ENCODE measurements at regions not wholly inside any gene's neighbourhood (a gene's known extent, or its start where the extent isn't known, plus 50 kb on each side); places are given as distances from the start of the nearest gene placed in this dataset.
"Not testable (repeated sequence)": the region's sequence is repeated elsewhere in the genome, so short reads cannot be mapped to it uniquely, and the experiment has no call there.

DNA sequence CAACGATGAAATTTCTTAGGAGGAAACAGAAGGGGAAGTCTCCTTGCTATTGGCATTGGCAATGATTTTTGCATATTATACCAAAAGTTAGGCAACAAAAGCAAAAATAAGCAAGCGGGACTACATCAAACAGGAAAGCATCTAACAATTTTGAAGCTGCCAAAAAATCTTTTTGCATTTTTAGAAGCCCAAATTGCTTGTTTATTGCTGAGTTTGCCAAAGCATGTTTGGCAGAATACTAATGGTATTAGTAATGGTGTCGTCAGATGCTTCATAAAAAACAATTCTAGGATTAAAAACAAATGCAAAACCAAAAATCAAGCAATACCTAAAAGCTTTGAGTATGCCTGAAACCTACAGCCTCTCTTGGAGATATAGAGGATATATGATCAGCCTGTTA is 80.0 kb downstream of the GALR1 start:
- no peak for DNase-seq

DNA sequence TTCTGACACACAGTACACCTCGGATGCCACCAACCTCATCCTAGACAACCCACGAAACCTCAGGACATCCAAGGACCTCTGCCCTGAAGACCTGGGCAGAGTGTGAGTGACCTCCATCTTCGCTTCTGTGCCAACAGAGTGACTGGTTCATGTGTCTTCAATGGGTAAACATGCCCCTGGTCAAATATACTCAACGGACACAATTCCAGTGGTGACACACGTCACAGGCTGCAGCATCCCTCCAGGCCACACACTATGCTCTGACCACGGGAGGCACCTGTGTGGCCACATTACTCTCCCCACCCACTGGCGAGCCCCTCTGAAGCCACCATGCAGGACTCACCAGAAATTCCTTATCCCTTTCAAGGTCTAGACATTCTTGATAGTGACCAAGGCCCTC is 85.2 kb downstream of the GALR1 start:
- DNase-seq = no peak

DNA sequence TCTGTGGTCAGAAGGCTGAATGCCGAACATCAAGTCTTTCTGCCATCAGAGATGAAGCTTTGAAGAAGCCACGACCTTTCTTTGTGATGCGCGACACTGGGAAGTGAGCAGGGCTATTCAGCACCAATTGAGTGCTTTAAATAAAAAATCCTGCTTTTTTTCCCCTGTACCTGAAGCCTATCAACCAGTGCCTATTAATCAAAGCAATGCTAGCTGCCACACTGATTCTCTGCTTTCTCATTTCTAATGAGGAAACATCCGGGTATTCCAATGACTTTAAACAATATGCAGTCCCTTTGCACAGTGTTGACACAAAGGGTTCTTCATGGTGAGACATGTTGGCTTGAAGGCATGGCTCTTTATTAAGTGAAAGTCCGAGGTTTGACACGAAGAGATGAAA is 88.0 kb downstream of the GALR1 start:
- no peak for DNase-seq

DNA sequence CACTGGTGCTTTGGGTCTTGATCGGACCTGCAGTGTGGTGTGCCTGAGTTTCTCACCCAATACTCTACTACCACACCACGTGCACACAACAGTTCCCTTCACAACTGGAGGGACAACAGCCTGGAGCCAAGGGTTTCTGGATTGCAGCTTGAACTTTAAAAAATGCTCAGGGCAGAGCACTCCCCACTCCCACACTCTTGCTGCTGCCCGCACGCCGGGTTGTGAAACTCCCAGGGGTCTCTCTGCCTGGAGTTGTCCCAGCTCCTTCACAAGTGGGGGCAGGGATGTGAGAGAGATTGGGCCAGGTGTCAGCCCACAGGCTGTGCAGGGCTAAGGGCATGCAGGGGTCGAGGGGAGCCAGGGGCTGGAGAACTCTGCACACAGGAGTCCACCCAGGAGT is 89.4 kb downstream of the GALR1 start:
- no peak for DNase-seq

DNA sequence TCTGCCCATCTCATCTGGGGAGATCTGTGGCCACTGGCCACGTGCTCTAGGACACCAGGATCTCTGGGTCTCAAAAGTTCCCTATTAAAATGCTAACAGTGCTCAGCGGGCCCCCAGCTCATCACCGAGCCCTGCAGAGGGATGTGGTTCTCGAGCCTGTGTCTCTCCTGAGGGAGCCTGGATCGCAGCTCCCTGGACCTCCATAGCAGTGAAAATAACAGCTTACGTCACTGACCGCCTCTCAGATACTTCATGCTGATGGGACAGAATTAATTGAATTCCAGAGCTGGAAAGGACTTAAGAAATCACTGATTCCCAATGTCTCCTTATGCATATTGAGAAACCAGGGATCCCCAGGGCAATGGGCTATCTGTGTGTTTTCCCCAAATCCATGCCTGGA is 90.0 kb downstream of the GALR1 start:
- no peak for DNase-seq

DNA sequence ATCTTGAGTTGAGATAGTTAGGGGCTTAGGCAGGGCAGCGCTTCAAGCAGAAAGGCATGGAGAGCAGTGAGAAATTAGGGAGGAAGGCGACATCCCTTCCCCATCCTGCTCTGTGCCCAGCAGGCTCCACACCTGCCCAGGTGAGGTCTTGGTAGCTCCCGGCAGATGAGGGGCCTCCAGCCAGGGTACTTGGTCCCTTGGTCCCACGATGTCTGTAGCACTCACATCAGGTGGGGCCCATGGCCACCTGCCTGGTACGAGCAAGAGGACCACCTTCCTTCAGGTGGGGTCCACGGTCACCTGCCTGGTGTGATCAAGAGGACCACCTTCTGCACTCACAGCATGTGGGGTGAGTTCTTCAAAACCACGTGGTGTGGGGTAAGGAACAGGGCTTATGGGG is 91.2 kb downstream of the GALR1 start:
- no peak for DNase-seq

DNA sequence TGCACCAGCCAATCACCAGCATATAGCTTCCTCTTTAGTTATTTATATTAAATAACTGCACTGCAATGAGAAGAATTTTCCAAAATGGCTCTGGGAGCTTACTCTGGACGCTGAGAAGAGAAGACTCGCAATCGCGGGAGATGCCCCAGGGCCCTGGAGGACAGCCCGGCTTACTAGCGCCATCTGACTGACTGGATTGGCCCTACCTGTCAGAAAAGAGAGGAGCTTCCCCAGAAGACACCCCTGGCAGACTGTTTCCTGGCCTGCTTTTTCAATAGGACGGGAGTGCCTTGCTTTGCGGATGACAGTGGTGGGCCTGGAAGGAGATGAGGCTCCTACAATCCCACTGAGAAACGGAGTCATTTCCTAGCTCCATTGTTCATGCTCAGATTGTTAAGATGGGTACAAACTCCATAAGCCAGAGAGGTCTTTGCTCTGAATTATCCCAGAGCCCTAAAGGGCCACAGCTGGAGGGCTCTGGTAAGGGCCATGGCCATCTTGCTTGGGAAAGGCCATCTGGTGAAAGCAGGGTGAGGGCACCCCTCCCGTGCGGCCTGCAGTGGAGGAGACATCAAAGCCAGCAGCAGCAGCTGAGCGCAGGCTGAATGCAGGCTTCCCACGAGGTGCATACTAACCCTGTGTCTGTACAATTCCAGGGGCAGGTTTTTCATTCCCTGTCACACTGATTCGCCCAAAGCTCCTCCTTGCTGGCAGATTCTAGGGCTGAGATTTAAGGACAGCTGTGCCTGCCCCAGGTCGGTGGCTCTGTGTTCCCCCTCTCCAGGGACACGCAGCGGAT is 92.1 kb downstream of the GALR1 start:
- DNase-seq = no peak

DNA sequence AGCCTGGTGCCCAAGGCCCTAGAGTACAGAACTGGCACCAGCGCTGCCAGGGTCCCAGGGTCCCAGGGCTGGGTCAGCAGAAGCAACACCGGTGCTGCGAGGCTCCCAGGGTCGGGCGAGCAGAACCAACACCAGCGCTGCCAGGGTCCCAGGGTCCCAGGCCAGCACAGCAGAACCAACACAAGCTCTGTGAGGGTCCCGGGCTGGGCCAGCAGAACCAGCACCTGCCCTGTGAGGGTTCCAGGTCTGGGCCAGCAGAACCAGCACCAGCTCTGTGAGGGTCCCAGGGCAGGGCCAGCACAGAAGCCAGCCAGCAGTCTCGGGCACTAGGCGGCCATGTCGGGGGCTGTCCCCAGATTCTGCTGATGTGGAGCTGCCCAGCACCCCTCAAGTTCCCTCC is 93.1 kb downstream of the GALR1 start:
- DNase-seq = no peak

DNA sequence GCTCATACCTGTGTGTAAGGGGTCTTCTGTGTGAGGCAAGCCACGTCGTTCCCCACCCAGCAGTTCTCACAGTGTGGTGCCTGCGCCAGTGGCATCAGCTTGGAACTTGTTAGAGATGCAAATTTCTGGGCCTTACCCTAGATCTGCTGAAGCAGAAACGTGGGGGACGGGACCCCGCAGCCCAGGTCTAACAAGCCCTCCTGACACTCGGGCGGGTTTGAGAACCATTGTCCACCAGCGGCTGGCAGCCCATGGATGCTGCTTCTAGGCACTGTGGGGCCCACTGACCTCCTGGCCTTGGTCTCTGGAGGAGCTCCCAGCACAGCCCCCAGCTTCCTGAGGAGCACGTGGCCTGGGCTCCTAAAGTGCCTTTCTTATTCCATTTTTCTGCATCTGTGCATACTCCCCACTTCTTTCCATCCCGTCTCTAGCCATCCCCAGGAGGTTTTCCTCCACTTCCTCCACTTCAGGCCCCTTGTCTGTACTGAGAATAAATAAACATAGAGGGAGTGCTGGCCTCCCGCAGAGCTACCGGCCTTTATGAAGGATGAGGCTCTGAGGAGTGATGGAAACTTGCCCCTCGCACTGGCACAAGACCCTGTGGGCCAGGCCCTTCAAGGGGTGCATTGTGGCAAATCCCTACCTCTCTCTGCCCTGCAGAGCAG is 94.3 kb downstream of the GALR1 start:
- no peak for DNase-seq

DNA sequence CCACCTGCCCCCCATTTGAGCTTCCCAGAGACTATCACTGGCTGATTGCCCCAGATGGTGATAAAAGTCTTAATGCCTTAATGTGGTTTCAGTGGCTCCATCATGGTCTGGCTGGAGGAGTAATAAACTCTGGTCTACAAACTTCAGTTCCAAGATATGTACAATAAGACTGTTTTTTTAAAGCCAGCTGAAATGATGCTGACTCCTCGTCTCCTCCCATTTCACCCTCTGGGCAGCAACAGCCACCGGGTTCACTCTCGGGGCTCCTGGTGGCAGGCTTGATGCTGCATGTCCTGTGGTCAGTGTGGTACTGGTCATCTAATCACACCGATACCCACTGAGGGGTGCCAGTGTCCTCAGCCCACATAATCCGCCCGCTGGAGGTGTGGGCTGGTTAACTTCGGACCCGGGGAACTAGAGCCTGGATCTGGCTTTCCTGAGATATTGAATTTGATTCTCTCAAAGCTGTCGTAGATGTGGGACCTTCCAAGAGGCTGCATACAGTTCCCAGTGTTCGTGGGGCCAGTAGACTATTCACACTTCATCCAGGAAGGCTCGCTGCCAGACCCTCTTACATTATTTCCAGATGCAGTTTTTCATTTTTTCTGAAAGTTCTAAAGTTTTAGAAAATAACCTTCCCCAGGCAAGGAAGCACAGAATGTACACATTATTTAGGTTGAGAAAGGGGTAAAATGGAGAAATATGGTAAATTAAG is 95.3 kb downstream of the GALR1 start:
- no peak for DNase-seq

DNA sequence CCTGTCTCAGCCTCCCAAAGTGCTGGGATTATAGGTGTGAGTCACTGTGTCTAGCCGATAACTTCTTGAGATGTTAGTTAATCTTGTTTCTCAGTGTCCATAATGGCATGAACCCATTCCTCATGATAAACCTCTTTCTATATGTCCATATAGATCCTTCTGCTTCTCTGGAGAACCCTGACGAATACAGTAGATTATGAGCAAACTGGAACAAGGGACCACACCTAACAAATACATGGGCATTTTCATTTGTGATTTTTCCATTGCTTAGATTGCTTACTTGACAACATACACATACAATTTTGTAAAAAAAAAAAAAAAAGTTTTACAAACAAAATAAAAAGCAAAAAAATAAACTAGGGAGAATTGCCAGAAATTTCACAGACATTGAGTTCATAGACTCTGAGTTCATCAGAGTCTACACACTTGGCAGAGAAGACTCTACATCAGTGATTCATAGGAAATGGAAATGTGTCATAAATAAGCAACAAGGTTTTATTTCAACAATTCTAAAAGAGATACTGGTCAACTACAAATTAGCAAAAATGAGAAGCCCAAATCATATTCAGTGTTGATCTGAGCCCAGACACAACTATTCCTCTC is 96.7 kb downstream of the GALR1 start:
- no peak for DNase-seq

DNA sequence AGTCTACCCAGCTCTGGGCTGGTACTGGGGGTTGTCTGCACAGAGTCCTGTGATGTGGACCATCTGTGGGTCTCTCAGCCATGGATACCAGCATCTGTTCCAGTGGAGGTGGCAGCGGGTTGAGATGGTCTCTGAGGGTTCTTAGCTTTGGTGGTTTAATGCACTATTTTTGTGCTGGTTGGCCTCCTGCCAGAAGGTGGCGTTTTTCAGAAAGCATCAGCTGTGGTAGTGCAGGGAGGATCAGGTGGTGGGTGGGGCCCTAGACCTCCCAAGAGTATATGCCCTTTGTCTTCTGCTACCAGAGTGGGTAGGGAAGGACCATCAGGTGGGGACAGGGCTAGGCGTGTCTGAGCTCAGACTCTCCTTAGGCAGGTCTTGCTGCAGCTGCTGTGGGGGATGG is 103.7 kb downstream of the GALR1 start:
- DNase-seq = not testable (repeated sequence)

DNA sequence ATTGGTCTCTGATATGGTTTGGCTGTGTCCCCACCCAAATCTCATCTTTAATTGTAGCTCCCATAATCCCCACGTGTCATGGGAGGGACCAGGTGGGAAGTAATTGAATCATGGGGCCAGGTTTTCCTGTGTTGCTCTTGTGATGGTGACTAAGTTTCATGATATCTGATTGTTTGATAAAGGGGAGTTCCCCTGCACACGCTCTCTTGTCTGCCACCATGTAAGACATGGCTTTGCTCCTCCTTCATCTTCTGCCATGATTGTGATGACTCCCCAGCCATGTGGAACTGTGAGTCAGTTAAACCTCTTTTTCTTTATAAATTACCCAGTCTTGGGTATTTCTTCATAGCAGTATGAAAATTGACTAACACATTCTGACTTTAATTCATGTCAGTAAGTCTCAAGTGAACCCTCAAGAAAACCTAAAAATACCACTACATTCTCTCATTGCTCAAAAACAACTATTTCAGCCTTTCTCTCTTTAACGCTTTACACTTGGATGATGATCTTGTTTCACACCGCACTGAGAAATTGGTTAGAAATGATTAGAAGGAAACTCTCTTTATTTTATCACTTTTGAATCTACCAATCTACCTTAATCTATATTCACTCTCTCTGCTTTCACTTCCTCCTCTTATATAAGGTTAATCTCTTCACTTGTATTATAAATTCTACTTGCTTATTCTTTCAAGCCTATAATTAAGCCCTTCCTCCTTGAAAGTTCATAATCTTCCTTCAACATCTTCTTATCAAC is 110.1 kb downstream of the GALR1 start:
- no peak for DNase-seq

DNA sequence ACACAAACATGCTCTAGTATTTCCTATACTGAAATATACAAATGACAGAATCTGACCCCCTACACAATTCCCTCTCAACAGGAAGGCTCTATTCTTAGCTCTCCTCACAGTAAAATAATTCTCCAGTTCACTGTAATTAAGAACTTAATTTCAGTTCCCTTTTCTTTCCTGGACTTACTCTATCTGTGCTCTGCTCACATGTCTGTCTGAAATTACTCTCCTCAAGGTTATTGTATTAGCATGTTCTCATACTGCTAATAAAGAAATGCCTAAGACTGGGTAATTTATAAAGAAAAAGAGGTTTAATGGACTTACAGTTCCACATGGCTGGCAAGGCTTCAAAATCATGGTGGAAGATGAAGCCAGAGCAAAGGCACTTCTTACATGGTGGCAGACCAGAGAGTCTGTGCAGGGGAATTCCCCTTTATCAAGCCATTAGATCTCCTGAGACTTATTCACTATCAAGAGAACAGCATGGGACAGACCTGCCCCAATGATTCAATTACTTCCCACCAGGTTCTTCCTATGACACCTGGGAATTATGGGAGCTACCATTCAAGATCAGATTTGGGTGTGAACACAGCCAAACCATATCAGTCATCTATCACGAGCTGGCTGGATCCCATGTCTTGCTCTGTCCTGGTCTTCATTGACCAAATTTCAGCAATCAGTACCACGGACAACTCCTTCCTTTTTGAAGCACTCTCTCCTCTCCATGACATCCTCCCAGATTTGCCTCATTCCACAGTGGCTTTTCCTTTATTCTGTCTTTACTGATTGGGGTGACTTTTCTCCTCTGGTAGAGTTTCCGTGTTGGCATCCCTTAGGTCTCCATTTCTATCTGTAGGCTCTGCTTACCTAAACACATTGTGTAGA is 110.9 kb downstream of the GALR1 start:
- no peak for DNase-seq

DNA sequence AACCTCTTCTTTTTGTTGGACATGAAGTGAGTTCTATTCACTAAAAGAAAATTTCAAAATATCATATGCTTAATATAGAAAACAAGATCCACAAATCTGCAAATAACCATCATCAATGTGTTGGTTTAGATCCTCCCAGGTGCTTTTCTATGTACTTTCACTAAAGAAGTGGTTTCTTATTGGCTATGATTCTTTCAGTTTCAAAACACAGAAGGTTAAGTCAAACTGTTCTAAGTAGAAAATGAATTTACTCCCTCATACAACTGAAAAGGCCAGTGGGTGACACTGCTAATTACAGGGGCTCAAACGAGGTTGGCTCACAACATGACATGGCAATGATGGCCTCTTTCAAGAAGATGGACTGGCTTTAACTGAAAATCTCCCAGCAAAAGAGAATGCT is 111.7 kb downstream of the GALR1 start:
- DNase-seq = no peak

DNA sequence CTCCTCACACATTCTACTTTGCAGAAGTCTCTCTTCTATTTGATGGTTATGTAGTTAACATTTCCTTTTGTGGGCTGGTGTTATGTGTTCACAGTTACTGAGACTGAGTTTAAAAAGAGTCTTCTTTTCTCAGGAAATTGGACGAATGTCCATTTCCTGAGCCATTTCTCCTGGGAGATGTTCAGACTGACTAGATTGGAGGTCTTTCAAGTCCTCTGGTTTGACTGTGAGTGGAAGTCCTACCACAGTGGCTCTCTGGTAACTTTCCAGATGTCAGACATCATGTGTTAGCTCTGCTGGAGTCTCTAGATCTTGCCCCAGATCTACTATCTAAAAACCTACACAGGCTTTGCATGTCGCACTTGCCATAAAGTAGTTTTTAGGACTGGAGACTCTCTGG is 116.0 kb downstream of the GALR1 start:
- no peak for DNase-seq

DNA sequence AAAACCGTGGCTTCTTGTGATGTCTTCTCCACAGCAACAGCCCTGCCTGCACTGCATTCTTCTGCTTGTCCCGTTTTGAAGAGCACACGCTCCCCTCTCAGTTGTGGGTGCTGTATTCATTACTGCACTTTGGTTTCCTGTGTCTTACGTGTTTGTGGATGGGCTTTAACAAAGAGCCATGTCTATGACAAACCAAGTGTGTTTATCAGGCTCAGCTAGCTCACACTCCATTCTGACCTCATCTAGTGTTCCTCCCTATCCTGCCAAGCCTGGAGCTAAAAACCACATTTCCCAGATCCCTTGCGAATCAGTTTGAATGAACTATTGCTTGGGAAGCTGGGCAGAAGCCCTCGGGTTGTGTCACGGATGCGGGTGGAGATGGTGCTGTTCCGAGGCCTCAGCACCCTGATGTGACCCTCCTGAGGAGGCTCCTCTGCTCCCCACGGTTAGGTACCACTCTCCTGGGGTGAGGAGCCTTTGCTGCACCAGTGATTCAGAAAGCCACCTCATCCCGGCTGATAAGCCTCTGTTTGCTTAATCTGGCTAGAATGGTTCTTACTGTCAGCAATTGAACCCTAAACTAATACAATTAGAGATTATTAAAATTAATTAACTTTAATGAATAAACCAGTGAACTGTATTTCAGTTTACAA is 116.5 kb downstream of the GALR1 start:
- no peak for DNase-seq

DNA sequence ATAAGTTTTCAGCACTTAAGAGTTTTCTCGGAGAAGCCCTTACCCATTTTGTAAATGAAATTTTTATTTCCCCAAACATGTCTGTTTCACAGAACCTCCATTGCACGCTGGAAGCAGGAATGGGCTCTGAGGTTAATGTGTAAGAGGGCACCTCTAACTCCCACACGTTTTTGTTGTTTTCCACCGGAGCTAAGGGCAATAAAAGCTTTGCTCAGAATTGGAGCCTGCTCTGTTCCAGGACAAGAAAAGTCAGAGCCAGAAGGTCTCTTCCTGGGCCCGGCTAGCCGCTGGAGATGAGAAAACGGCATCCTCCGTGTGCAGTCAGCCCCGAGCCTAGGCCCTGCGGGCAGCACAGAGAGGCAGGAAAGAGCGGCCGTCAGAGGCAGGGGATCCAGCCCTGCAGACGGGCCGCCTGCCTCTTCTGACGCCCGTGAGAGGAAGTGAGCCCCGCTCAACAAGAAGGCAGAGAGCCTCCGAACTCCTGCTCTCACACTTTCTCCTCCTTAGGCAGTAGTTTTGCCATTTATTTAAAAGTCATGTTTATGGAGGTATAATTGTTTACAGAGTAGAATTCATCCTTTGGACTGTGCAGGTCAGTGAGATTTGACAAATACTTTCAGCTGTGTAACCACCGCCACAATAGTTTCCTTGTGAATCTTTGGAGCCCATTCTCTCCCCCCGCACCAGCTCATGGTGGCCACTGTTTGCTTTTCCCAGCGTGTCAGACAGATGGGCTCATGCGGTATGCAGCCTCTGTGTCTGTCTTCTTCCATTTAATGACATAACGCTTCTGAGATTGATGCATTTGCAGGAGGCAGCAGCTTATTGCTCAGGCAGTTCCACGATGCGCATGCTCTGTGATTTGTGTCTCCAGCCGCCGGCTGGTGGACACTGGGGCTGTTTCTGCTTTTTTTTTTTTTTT is 117.3 kb downstream of the GALR1 start:
- DNase-seq = no peak

DNA sequence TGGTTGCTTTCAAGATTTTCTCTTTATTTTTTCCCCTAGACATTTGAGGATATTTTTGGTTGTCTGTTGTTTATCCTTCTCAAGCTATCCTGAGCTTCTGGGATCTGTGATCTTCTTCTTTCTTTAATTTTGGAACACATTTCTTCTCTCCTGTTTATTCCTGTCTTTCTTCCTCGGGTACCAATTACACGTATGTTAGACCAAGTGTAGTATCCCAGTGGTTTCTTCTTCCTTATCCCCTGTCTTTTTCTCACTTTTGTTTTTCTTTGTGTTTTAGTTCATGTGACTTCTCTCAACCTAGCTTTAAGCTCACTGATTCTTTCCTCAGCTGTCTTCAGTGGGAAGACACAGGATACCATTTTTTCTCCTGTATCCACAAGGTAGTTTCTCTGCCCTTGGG is 120.0 kb downstream of the GALR1 start:
- no peak for DNase-seq
